Stimulated activated CD4-positive, alpha-beta T cell treated with anti-CD3 and anti-CD28 coated beads, Interleukin-2, amount 100 ng/mL, for 24 hours (primary cell): ENCODE measurements at regions not wholly inside any gene's neighbourhood (a gene's known extent, or its start where the extent isn't known, plus 50 kb on each side); places are given as distances from the start of the nearest gene placed in this dataset.

Source experiments
- DNase-seq, 2 donors: peaks; one replicate each; pipeline ENCODE4 v3.0.0-alpha.2; 2020

- no peak for DNase-seq
Observed at GRCh38 chr12:85688837-85689236, 147.4 kb downstream of the RASSF9 start.

- no peak for DNase-seq
Observed at GRCh38 chr12:85690146-85690545, 146.1 kb downstream of the RASSF9 start.

- no peak for DNase-seq
Observed at GRCh38 chr12:85693093-85693665, 143.0 kb downstream of the RASSF9 start.

- DNase-seq = no peak
Observed at GRCh38 chr12:85695097-85695715, 141.0 kb downstream of the RASSF9 start.

- DNase-seq = no peak
Observed at GRCh38 chr12:85697003-85697402, 139.2 kb downstream of the RASSF9 start.

GRCh38 chr12:85698937-85699336 is 137.3 kb downstream of the RASSF9 start:
- DNase-seq = no peak

GRCh38 chr12:85708775-85709174 is 127.4 kb downstream of the RASSF9 start:
- no peak for DNase-seq

GRCh38 chr12:85711735-85712390 is 124.3 kb downstream of the RASSF9 start:
- DNase-seq = no peak

- DNase-seq = no peak
Observed at GRCh38 chr12:85713373-85713772, 122.8 kb downstream of the RASSF9 start.

- DNase-seq = no peak
Observed at GRCh38 chr12:85714425-85714824, 121.8 kb downstream of the RASSF9 start.

- no peak for DNase-seq
Observed at GRCh38 chr12:85720308-85721033, 115.7 kb downstream of the RASSF9 start.

GRCh38 chr12:85725991-85726390 is 110.2 kb downstream of the RASSF9 start:
- DNase-seq = no peak

- DNase-seq = no peak
Observed at GRCh38 chr12:85733221-85733840, 102.9 kb downstream of the RASSF9 start.

GRCh38 chr12:85733984-85734383 is 102.2 kb downstream of the RASSF9 start:
- no peak for DNase-seq

- no peak for DNase-seq
Observed at GRCh38 chr12:85740186-85740585, 96.0 kb downstream of the RASSF9 start.

- DNase-seq = no peak
Observed at GRCh38 chr12:85741046-85741445, 95.2 kb downstream of the RASSF9 start.

GRCh38 chr12:85747941-85748495 is 88.2 kb downstream of the RASSF9 start:
- no peak for DNase-seq
